HEK293 (cell line): ENCODE measurements at regions not wholly inside any gene's neighbourhood (a gene's known extent, or its start where the extent isn't known, plus 50 kb on each side); places are given as distances from the start of the nearest gene placed in this dataset.

Experiments used
- KLF10 ChIP-seq: fragments of 450-650 bp; IDR thresholded peaks from 2 replicates; pipeline ENCODE4 v1.5.1; 2018; ENCODE audit warnings: missing biosample characterization, mild to moderate bottlenecking, missing genetic modification characterization
- ZBTB48 ChIP-seq: fragments of 450-650 bp; formaldehyde crosslinking; IDR thresholded peaks from 2 replicates; pipeline ENCODE4 v1.5.1; 2016; ENCODE audit warnings: missing biosample characterization, missing genetic modification characterization
- ZNF121 ChIP-seq: fragments of 450-650 bp; formaldehyde crosslinking; IDR thresholded peaks from 2 replicates; pipeline ENCODE4 v1.5.1; 2016; ENCODE audit warnings: missing biosample characterization, missing genetic modification characterization
- ZNF449 ChIP-seq: fragments of 450-650 bp; formaldehyde crosslinking; IDR thresholded peaks from 2 replicates; pipeline ENCODE4 v1.5.1; 2017; ENCODE audit warnings: missing biosample characterization, mild to moderate bottlenecking, missing genetic modification characterization, moderate library complexity
- TF ChIP-seq, protein P1 (sequence below): fragments of 450-650 bp; formaldehyde crosslinking; IDR thresholded peaks from 2 replicates; pipeline ENCODE4 v1.5.0; 2017; ENCODE audit warnings: missing biosample characterization, missing genetic modification characterization, borderline replicate concordance
- TF ChIP-seq, protein P2 (sequence below): fragments of 450-650 bp; formaldehyde crosslinking; IDR thresholded peaks from 2 replicates; pipeline ENCODE4 v1.5.1; 2016; ENCODE audit warnings: missing biosample characterization, missing genetic modification characterization

DNA sequence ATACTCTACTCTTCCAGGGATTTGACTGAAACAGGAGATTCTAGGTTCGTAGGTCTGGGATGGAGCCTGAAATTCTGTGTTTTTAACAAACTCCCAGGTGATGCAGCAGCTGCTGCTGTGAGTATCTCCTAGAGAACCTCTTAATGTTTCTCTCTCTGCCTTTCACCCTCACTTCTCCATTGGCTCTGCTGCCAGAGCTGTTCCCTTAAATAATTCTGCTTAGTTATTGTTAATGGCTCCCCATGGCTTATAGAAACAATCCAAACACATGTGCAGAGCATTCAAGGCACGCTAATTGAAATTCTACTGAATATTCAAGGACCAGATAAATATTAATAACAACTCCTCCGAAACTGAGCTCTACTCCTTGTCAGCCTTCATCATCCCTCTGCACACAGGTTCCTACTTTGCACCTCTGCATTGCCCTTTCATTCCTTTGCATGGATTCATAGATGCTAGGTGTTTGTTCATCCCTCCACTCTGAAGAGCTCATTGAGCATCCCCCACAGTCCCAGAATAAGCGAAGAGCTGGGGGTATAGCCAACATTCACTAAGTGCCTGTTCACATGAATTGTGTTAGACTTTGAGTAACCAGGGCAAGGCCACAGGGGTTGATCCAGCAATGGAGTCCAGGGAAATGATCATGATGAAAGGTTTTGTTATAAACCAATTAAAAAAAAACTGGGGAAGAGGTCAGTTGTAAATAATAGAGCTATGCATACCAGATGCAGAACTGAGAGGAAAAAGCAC is 488.4 kb upstream of the JAG1 start:
- TF ChIP-seq ZNF449 (tag by site-specific recombination) (no peak), ZNF121 (tag by site-specific recombination) (no peak), ZBTB48 (tag by site-specific recombination) (no peak), KLF10 (tag by site-specific recombination) (no peak)
- TF ChIP-seq, protein P1, sequence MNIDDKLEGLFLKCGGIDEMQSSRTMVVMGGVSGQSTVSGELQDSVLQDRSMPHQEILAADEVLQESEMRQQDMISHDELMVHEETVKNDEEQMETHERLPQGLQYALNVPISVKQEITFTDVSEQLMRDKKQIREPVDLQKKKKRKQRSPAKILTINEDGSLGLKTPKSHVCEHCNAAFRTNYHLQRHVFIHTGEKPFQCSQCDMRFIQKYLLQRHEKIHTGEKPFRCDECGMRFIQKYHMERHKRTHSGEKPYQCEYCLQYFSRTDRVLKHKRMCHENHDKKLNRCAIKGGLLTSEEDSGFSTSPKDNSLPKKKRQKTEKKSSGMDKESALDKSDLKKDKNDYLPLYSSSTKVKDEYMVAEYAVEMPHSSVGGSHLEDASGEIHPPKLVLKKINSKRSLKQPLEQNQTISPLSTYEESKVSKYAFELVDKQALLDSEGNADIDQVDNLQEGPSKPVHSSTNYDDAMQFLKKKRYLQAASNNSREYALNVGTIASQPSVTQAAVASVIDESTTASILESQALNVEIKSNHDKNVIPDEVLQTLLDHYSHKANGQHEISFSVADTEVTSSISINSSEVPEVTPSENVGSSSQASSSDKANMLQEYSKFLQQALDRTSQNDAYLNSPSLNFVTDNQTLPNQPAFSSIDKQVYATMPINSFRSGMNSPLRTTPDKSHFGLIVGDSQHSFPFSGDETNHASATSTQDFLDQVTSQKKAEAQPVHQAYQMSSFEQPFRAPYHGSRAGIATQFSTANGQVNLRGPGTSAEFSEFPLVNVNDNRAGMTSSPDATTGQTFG = no peak
- TF ChIP-seq, protein P2, sequence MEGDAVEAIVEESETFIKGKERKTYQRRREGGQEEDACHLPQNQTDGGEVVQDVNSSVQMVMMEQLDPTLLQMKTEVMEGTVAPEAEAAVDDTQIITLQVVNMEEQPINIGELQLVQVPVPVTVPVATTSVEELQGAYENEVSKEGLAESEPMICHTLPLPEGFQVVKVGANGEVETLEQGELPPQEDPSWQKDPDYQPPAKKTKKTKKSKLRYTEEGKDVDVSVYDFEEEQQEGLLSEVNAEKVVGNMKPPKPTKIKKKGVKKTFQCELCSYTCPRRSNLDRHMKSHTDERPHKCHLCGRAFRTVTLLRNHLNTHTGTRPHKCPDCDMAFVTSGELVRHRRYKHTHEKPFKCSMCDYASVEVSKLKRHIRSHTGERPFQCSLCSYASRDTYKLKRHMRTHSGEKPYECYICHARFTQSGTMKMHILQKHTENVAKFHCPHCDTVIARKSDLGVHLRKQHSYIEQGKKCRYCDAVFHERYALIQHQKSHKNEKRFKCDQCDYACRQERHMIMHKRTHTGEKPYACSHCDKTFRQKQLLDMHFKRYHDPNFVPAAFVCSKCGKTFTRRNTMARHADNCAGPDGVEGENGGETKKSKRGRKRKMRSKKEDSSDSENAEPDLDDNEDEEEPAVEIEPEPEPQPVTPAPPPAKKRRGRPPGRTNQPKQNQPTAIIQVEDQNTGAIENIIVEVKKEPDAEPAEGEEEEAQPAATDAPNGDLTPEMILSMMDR = no peak
